ENCODE measurements at regions not wholly inside any gene's neighbourhood (a gene's known extent, or its start where the extent isn't known, plus 50 kb on each side); places are given as distances from the start of the nearest gene placed in this dataset.

- Mint-ChIP-seq H3K27ac (no peak overlapping the region), H3K27me3 (no peaks in the 10 kb centered on the region), H3K4me3 (no peak overlapping the region), H3K4me1 (no peaks in the 10 kb centered on the region), H3K9me3 (peaks cover 1% of the 10 kb centered on the region), H3K36me3 (no peaks in the 10 kb centered on the region)
- DNase-seq (ENCODE audit: low spot score in 2 of 2), result no peak
- ATAC-seq (ENCODE audit: low read depth), result no peak
These were observed 566.9 kb upstream of the ANO5 start for GRCh38 chr11:21625982-21626381.

- H3K9me3 Mint-ChIP-seq, result peaks cover 1% of the 10 kb centered on the region
- H3K27ac Mint-ChIP-seq, result no peak overlapping the region
- no peaks in the 10 kb centered on the region for H3K36me3 Mint-ChIP-seq
- no peak for ATAC-seq (ENCODE audit: low read depth)
- no peaks in the 10 kb centered on the region for H3K4me1 Mint-ChIP-seq
- H3K4me3 Mint-ChIP-seq, result no peak overlapping the region
- DNase-seq (ENCODE audit: low spot score in 2 of 2), result no peak
- H3K27me3 Mint-ChIP-seq, result no peaks in the 10 kb centered on the region
These were observed 564.2 kb upstream of the ANO5 start for GRCh38 chr11:21628641-21629040.

DNA sequence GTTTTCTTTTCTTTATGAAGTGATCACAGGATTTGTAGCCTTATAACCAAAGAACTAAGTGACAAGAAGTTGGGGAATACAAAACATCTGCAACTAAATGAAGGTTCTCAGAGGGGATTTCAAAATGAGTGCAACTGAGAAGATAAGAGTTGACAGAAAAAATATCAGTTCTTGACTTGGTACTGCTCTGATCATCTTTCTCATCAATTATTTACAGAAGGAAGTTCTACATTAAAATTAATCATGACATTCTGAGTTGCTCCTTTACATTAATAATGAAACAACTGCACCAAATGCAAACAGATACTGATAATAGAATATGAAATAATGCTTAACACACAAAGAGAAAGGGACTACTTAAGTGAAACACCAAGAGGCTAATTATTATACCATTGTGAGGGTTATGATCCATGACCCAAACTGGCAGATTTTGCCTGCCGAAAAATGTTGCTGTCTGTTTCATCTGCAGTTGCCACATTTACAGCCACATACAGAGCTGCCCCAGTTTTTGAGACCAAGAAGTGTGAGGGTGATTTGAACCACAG, 561.9 kb upstream of the ANO5 start:
- DNase-seq (ENCODE audit: low spot score in 2 of 2), result no peak
- Mint-ChIP-seq H3K4me3 (no peak overlapping the region), H3K36me3 (no peaks in the 10 kb centered on the region), H3K4me1 (no peaks in the 10 kb centered on the region), H3K27me3 (no peaks in the 10 kb centered on the region), H3K27ac (no peak overlapping the region), H3K9me3 (peaks cover 1% of the 10 kb centered on the region)
- ATAC-seq (ENCODE audit: low read depth), result no peak

DNA sequence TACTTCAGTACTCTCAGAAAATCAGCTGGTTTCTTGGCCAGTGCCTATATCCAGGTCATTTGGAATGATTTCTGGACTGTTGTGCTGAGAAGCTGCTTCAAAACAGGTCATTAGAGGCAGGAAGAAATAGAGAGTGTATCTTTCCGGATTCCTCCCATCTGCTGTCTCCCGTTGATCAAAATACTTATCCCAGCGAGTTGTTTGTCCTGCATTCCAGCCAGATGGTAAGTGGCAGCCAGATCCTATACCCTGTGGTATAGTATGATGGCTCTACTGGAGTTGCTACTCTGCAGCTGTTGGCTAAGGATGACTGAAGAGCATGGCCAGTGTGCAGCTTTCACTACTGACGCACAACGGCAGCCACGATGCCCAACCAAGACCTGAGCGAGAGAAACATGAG, 560.9 kb upstream of the ANO5 start:
- ATAC-seq (ENCODE audit: low read depth) (no peak), DNase-seq (ENCODE audit: low spot score in 2 of 2) (no peak)
- peaks cover 1% of the 10 kb centered on the region for H3K9me3 Mint-ChIP-seq
- H3K27ac Mint-ChIP-seq, result no peak overlapping the region
- H3K4me3 Mint-ChIP-seq, result no peak overlapping the region
- no peaks in the 10 kb centered on the region for H3K27me3 Mint-ChIP-seq
- H3K4me1 Mint-ChIP-seq, result no peaks in the 10 kb centered on the region
- H3K36me3 Mint-ChIP-seq, result no peaks in the 10 kb centered on the region

GRCh38 chr11:21634491-21634890, 558.4 kb upstream of the ANO5 start:
- Mint-ChIP-seq H3K4me3 (no peak overlapping the region), H3K9me3 (no peaks in the 10 kb centered on the region), H3K4me1 (no peaks in the 10 kb centered on the region), H3K36me3 (no peaks in the 10 kb centered on the region), H3K27ac (no peak overlapping the region), H3K27me3 (no peaks in the 10 kb centered on the region)
- ATAC-seq (ENCODE audit: low read depth) (no peak), DNase-seq (ENCODE audit: low spot score in 2 of 2) (no peak)

DNA sequence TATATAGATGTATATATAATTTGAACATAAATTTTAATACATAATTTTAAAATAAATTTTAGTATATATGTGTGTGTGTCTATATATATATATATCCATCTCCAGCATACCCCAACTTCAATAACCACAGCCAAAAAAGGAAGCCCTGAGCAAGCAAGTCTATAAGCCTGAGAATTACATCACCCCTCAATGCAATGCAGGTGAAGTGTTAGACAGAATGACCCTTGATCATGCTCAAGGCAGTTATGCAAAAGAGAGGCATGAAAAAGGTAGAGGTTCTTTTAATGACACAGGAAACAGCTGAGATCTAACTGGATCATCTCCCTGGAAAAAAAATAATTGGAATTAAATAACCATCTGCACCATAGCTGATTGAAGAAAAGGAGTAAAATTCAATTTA, 557.9 kb upstream of the ANO5 start:
- no peak overlapping the region for H3K4me3 Mint-ChIP-seq
- H3K27ac Mint-ChIP-seq, result no peak overlapping the region
- H3K4me1 Mint-ChIP-seq, result no peaks in the 10 kb centered on the region
- ATAC-seq (ENCODE audit: low read depth), result no peak
- no peaks in the 10 kb centered on the region for H3K27me3 Mint-ChIP-seq
- H3K36me3 Mint-ChIP-seq, result no peaks in the 10 kb centered on the region
- no peaks in the 10 kb centered on the region for H3K9me3 Mint-ChIP-seq
- DNase-seq (ENCODE audit: low spot score in 2 of 2), result no peak

- Mint-ChIP-seq H3K27me3 (no peaks in the 10 kb centered on the region), H3K36me3 (no peaks in the 10 kb centered on the region), H3K4me3 (no peak overlapping the region), H3K4me1 (no peaks in the 10 kb centered on the region), H3K27ac (no peak overlapping the region), H3K9me3 (no peaks in the 10 kb centered on the region)
- ATAC-seq (ENCODE audit: low read depth) (no peak), DNase-seq (ENCODE audit: low spot score in 2 of 2) (no peak)
These were observed 557.3 kb upstream of the ANO5 start for GRCh38 chr11:21635394-21636145.

GRCh38 chr11:21636561-21636960, 556.3 kb upstream of the ANO5 start:
- Mint-ChIP-seq H3K9me3 (no peaks in the 10 kb centered on the region), H3K4me1 (no peaks in the 10 kb centered on the region), H3K4me3 (no peak overlapping the region), H3K27ac (no peak overlapping the region), H3K36me3 (no peaks in the 10 kb centered on the region), H3K27me3 (no peaks in the 10 kb centered on the region)
- ATAC-seq (ENCODE audit: low read depth) (no peak), DNase-seq (ENCODE audit: low spot score in 2 of 2) (no peak)

DNA sequence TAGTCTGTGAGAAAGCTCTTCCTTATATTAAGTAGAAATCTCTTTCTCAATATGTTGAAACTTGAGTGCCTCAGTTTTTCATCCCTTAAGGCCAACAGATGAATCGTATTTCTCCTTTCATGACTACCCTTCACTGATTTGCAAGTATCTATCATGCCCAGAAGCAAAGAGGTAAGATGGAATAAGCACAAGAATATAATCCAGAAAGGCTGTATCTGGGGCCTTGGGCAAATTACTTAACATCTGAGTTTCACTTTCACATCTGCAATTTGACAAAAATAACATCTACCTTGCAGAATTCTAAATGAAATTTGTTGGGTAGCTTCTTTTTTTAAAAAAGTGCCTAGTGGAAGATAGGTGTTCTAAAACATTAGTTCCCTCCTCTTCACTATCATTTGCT, 552.4 kb upstream of the ANO5 start:
- ATAC-seq (ENCODE audit: low read depth) (no peak), DNase-seq (ENCODE audit: low spot score in 2 of 2) (no peak)
- Mint-ChIP-seq H3K4me3 (no peak overlapping the region), H3K4me1 (no peaks in the 10 kb centered on the region), H3K27ac (no peak overlapping the region), H3K27me3 (no peaks in the 10 kb centered on the region), H3K9me3 (peaks cover 1% of the 10 kb centered on the region), H3K36me3 (no peaks in the 10 kb centered on the region)

GRCh38 chr11:21641869-21642268, 551.0 kb upstream of the ANO5 start:
- no peaks in the 10 kb centered on the region for H3K27me3 Mint-ChIP-seq
- H3K4me1 Mint-ChIP-seq, result no peaks in the 10 kb centered on the region
- H3K9me3 Mint-ChIP-seq, result peaks cover 1% of the 10 kb centered on the region
- ATAC-seq (ENCODE audit: low read depth) (no peak), DNase-seq (ENCODE audit: low spot score in 2 of 2) (no peak)
- H3K4me3 Mint-ChIP-seq, result no peak overlapping the region
- H3K36me3 Mint-ChIP-seq, result no peaks in the 10 kb centered on the region
- H3K27ac Mint-ChIP-seq, result no peak overlapping the region

DNA sequence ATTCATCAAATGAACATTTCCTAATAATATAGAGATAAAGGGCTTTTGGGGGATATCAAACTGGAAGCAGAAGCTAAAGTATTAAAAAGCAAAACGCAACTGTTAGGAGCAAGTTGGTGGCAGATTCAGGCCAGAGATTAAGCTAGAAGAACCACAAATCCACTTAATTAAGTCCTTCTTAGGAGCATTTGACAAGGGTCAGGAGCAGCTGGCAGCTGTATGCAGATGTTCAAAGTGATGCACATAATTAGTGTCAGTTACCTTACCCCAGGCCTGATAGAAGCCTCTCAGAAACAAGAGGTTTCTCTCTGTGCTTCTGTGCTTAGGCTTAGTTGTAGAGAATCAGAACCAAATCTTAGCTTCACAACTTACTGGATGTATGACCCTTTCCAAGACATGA, 546.5 kb upstream of the ANO5 start:
- no peak for ATAC-seq (ENCODE audit: low read depth)
- Mint-ChIP-seq H3K27me3 (no peaks in the 10 kb centered on the region), H3K4me3 (no peak overlapping the region), H3K9me3 (peaks cover 1% of the 10 kb centered on the region), H3K4me1 (no peaks in the 10 kb centered on the region), H3K36me3 (no peaks in the 10 kb centered on the region), H3K27ac (no peak overlapping the region)
- DNase-seq (ENCODE audit: low spot score in 2 of 2), result no peak

DNA sequence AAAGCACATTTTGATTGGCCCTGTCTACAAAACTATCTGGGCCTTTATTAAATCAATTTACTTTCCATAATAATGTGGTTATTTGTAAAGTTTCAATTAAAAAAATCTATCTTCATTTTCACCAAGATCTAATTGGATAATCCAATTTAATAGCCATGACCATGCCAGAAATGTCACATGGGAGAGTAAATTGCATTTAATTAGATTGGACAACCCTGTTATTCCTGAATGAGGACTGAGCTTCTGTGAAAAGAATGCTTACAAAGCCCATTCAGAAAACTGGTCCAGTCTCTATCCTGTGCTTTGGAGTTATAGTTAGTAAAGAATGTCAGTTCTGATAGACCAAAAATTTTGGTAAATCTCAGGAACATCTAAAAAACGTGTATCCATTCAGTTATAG, 541.9 kb upstream of the ANO5 start:
- Mint-ChIP-seq H3K27me3 (no peaks in the 10 kb centered on the region), H3K36me3 (no peaks in the 10 kb centered on the region), H3K27ac (no peak overlapping the region), H3K9me3 (peaks cover 4% of the 10 kb centered on the region), H3K4me3 (no peak overlapping the region), H3K4me1 (no peaks in the 10 kb centered on the region)
- ATAC-seq (ENCODE audit: low read depth), result no peak
- no peak for DNase-seq (ENCODE audit: low spot score in 2 of 2)

GRCh38 chr11:21653951-21654421, 538.9 kb upstream of the ANO5 start:
- H3K9me3 Mint-ChIP-seq, result peaks cover 9% of the 10 kb centered on the region
- H3K27ac Mint-ChIP-seq, result no peak overlapping the region
- no peak for DNase-seq (ENCODE audit: low spot score in 2 of 2)

GRCh38 chr11:21656065-21656464, 536.8 kb upstream of the ANO5 start:
- Mint-ChIP-seq H3K36me3 (no peaks in the 10 kb centered on the region), H3K4me3 (no peak overlapping the region), H3K9me3 (peaks cover 9% of the 10 kb centered on the region), H3K27me3 (no peaks in the 10 kb centered on the region), H3K27ac (no peak overlapping the region), H3K4me1 (no peaks in the 10 kb centered on the region)
- ATAC-seq (ENCODE audit: low read depth), result no peak
- no peak for DNase-seq (ENCODE audit: low spot score in 2 of 2)

More at GRCh38 chr11:21653951-21654421, 538.9 kb upstream of the ANO5 start:
- H3K36me3 Mint-ChIP-seq, result no peaks in the 10 kb centered on the region
- no peaks in the 10 kb centered on the region for H3K27me3 Mint-ChIP-seq
- H3K4me1 Mint-ChIP-seq, result no peaks in the 10 kb centered on the region
- no peak for ATAC-seq (ENCODE audit: low read depth)
- no peak overlapping the region for H3K4me3 Mint-ChIP-seq

DNA sequence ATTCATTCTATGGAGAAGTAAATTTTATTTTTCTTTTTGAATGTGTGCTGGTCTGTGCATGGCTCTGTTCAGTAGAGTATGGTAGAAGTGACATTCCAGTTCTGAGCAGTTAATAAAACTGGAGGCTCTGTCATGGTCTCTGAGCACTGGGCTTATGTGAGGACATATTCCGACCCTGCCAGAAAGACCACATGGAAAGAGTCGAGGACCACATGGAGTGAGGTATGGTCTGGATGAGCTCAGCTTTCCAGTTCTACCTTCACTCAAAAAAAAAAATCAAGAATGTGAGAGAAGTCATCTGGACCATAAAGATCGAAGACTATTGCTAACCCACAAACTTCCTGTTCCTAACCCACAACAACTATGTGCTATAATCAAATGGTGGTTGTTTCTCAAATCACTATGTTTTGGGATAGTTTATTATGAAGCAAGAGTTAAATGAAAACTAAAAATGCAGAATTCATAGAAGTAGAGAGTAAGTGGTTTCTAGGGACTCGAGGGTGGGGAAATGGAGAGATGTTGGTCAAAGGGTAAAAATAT, 534.2 kb upstream of the ANO5 start:
- H3K27ac Mint-ChIP-seq, result no peak overlapping the region

More for the DNA sequence above, 534.2 kb upstream of the ANO5 start:
- Mint-ChIP-seq H3K4me3 (no peak overlapping the region), H3K36me3 (no peaks in the 10 kb centered on the region), H3K27me3 (no peaks in the 10 kb centered on the region), H3K4me1 (no peaks in the 10 kb centered on the region), H3K9me3 (peaks cover 9% of the 10 kb centered on the region)
- ATAC-seq (ENCODE audit: low read depth), result no peak
- no peak for DNase-seq (ENCODE audit: low spot score in 2 of 2)
